ENCODE measurements at regions not wholly inside any gene's neighbourhood (a gene's known extent, or its start where the extent isn't known, plus 50 kb on each side); places are given as distances from the start of the nearest gene placed in this dataset.

DNA sequence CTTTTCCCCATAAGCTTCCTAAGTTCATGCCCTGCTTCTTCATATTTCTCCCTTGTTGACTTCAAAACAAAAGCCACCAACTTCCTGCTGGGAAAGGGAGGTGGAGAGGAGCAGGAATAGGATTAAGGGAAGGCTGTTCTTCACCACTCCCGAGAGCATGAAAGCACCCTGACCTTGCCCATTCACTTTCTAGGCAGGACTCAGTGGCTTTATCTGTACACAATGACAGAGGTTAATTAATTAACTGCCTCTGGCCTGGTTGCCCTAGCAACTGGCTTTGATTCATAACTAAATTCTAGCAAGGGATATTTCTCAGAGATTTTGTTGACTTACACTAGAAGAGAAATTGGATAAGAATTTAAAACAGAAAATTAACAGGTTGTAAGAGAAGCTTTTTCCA is 396.8 kb downstream of the RPS29 start:
- no peaks in the 10 kb centered on the region for H3K9me3 ChIP-seq (ENCODE audit: control insufficient read depth, low read depth, low read length)
- dilution Hi-C loops (cut with MboI; ENCODE audit: extremely low pct_ligation_motif_present, low sequenced_read_pairs): no loop called here
- DNase-seq (ENCODE audit: low read depth, low spot score) (no peak), FAIRE-seq (no peak)
- no peaks in the 10 kb centered on the region for H3K36me3 ChIP-seq (ENCODE audit: control insufficient read depth in 2 of 2, extremely low read depth in 1 of 2, insufficient read depth in 2 of 2, low read length in 2 of 2)
- no peaks in the 10 kb centered on the region for H3K79me2 ChIP-seq (ENCODE audit: control insufficient read depth, insufficient read depth, low read length)
- no peaks in the 10 kb centered on the region for H3K9me1 ChIP-seq (ENCODE audit: control insufficient read depth, extremely low read depth, insufficient read depth, low read length)
- H3K9ac ChIP-seq (ENCODE audit: control insufficient read depth, extremely low read depth, insufficient read depth, low read length): no peak overlapping the region
- H3K27ac ChIP-seq (ENCODE audit: control insufficient read depth, insufficient read depth, low read length): no peak overlapping the region
- no peaks in the 10 kb centered on the region for H3K27me3 ChIP-seq (ENCODE audit: control insufficient read depth, extremely low read depth, insufficient read depth, low read length)
- TF ChIP-seq, protein P1, sequence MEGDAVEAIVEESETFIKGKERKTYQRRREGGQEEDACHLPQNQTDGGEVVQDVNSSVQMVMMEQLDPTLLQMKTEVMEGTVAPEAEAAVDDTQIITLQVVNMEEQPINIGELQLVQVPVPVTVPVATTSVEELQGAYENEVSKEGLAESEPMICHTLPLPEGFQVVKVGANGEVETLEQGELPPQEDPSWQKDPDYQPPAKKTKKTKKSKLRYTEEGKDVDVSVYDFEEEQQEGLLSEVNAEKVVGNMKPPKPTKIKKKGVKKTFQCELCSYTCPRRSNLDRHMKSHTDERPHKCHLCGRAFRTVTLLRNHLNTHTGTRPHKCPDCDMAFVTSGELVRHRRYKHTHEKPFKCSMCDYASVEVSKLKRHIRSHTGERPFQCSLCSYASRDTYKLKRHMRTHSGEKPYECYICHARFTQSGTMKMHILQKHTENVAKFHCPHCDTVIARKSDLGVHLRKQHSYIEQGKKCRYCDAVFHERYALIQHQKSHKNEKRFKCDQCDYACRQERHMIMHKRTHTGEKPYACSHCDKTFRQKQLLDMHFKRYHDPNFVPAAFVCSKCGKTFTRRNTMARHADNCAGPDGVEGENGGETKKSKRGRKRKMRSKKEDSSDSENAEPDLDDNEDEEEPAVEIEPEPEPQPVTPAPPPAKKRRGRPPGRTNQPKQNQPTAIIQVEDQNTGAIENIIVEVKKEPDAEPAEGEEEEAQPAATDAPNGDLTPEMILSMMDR (optimal IDR thresholded peaks at IDR 0.05 in 1 of 3, IDR thresholded peaks at IDR 0.05 in 1 of 3, conservative IDR thresholded peaks at IDR 0.05 in 1 of 3; ENCODE audit: extremely low read depth in 1 of 3, insufficient read depth in 2 of 3, low read length in 3 of 3): no peak
- TF ChIP-seq EZH2 (IDR thresholded peaks at IDR 0.05; ENCODE audit: low read length): no peak
- H4K20me1 ChIP-seq (ENCODE audit: control insufficient read depth, extremely low read depth, insufficient read depth, low read length): no peaks in the 10 kb centered on the region
- no peak overlapping the region for H3K4me2 ChIP-seq (ENCODE audit: control insufficient read depth, extremely low read depth, insufficient read depth, low read depth, low read length)
- no peak overlapping the region for H2AFZ ChIP-seq (ENCODE audit: control insufficient read depth, low read length)
- H3K4me1 ChIP-seq (ENCODE audit: control insufficient read depth, extremely low read depth, insufficient read depth, low read length): no peaks in the 10 kb centered on the region
- H3K4me3 ChIP-seq (ENCODE audit: control insufficient read depth in 2 of 3, extremely low read depth in 1 of 3, insufficient read depth in 2 of 3, low read depth in 1 of 3, low read length in 3 of 3): no peak overlapping the region

DNA sequence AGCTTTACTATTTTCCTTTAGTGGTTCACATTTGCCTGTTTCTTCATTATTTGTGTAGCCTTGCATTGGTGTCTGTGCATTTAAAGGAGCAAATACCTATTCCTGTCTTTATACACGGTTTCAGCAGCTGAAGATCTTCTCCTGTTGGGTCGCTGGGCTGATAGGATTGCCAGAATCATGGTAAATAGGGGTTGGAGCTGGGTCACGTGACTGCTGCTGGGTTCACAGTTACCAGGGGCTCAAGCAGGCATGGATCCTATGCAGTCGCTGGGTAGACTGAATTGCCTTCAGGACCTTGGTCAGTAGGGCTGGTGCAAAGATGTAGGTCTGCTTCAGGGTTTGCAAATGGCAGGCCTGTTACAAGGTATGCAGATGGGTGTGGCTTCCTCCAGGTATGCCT is 398.4 kb downstream of the RPS29 start:
- no peak overlapping the region for H3K27ac ChIP-seq (ENCODE audit: control insufficient read depth, insufficient read depth, low read length)
- no peaks in the 10 kb centered on the region for H3K9me3 ChIP-seq (ENCODE audit: control insufficient read depth, low read depth, low read length)
- H3K27me3 ChIP-seq (ENCODE audit: control insufficient read depth, extremely low read depth, insufficient read depth, low read length): no peaks in the 10 kb centered on the region
- H3K79me2 ChIP-seq (ENCODE audit: control insufficient read depth, insufficient read depth, low read length): no peaks in the 10 kb centered on the region
- FAIRE-seq (no peak), DNase-seq (ENCODE audit: low read depth, low spot score) (no peak)
- H3K9me1 ChIP-seq (ENCODE audit: control insufficient read depth, extremely low read depth, insufficient read depth, low read length): no peaks in the 10 kb centered on the region
- no peaks in the 10 kb centered on the region for H3K4me1 ChIP-seq (ENCODE audit: control insufficient read depth, extremely low read depth, insufficient read depth, low read length)
- no peak overlapping the region for H3K4me2 ChIP-seq (ENCODE audit: control insufficient read depth, extremely low read depth, insufficient read depth, low read depth, low read length)
- no peaks in the 10 kb centered on the region for H4K20me1 ChIP-seq (ENCODE audit: control insufficient read depth, extremely low read depth, insufficient read depth, low read length)
- no peak overlapping the region for H3K4me3 ChIP-seq (ENCODE audit: control insufficient read depth in 2 of 3, extremely low read depth in 1 of 3, insufficient read depth in 2 of 3, low read depth in 1 of 3, low read length in 3 of 3)
- dilution Hi-C loops (cut with MboI; ENCODE audit: extremely low pct_ligation_motif_present, low sequenced_read_pairs): no loop called here
- no peak overlapping the region for H2AFZ ChIP-seq (ENCODE audit: control insufficient read depth, low read length)
- H3K36me3 ChIP-seq (ENCODE audit: control insufficient read depth in 2 of 2, extremely low read depth in 1 of 2, insufficient read depth in 2 of 2, low read length in 2 of 2): no peaks in the 10 kb centered on the region
- TF ChIP-seq, protein P1 (optimal IDR thresholded peaks at IDR 0.05 in 1 of 3, IDR thresholded peaks at IDR 0.05 in 1 of 3, conservative IDR thresholded peaks at IDR 0.05 in 1 of 3; ENCODE audit: extremely low read depth in 1 of 3, insufficient read depth in 2 of 3, low read length in 3 of 3): no peak
- TF ChIP-seq EZH2 (IDR thresholded peaks at IDR 0.05; ENCODE audit: low read length): no peak
- no peak overlapping the region for H3K9ac ChIP-seq (ENCODE audit: control insufficient read depth, extremely low read depth, insufficient read depth, low read length)
